K562 (cell line): ENCODE measurements at regions not wholly inside any gene's neighbourhood (a gene's known extent, or its start where the extent isn't known, plus 50 kb on each side); places are given as distances from the start of the nearest gene placed in this dataset.

Experiments used
- BRF1 ChIP-seq: IDR thresholded peaks from 3 replicates; pipeline ENCODE4 v1.6.1; 2011; ENCODE audit warnings: borderline replicate concordance, mild to moderate bottlenecking; ENCODE audit not compliant: insufficient read length; ENCODE audit errors: extremely low read depth
- CHAMP1 ChIP-seq: fragments of 450-650 bp; IDR thresholded peaks from 2 replicates; pipeline ENCODE4 v1.6.1; 2016; ENCODE audit warnings: mild to moderate bottlenecking
- HMG20A ChIP-seq: fragments of 450-650 bp; formaldehyde crosslinking; conservative IDR thresholded peaks from 2 replicates; pipeline ENCODE4 v1.4.0; 2020; ENCODE audit warnings: mild to moderate bottlenecking, mixed read lengths
- KDM5B ChIP-seq: fragments of 200-600 bp; sonication (generic); IDR thresholded peaks from 2 replicates; pipeline ENCODE4 v1.6.1; 2012; ENCODE audit warnings: low read depth, mild to moderate bottlenecking, moderate library complexity, low read length, control low read depth, inconsistent platforms; ENCODE audit not compliant: insufficient replicate concordance
- NFYB ChIP-seq: IDR thresholded peaks from 2 replicates; pipeline ENCODE4 v1.6.1; 2011; ENCODE audit warnings: mild to moderate bottlenecking, moderate library complexity; ENCODE audit not compliant: insufficient read length; ENCODE audit errors: extremely low read depth
- NR3C1 ChIP-seq: sonication (generic); formaldehyde crosslinking; IDR thresholded peaks from 2 replicates; pipeline ENCODE4 v1.8.1; 2022; ENCODE audit warnings: missing genetic modification reagents
- POLR3G ChIP-seq: IDR thresholded peaks from 2 replicates; pipeline ENCODE4 v1.6.1; 2011; ENCODE audit not compliant: insufficient read length, insufficient replicate concordance; ENCODE audit errors: extremely low read depth
- RBBP5 ChIP-seq: fragments of 200-600 bp; sonication (generic); IDR thresholded peaks from 2 replicates; pipeline ENCODE4 v1.6.1; 2012; ENCODE audit warnings: borderline replicate concordance, mild to moderate bottlenecking, low read length, control low read depth, inconsistent platforms; ENCODE audit not compliant: insufficient read depth, poor library complexity, severe bottlenecking
- SLC30A9 ChIP-seq: fragments of 250-450 bp; sonication (Bioruptor Pico); IDR thresholded peaks from 2 replicates; pipeline ENCODE4 v1.8.0; 2022; ENCODE audit warnings: mild to moderate bottlenecking, moderate library complexity
- ZBTB40 ChIP-seq, 2 experiments: fragments of 450-650 bp in 1 of 2; sonication (generic) in 1 of 2; formaldehyde crosslinking in 1 of 2; IDR thresholded peaks; 2 replicates each; pipeline versions ENCODE4 v1.7.1 to v1.9.0; 2016 to 2022; ENCODE audit warnings: inconsistent platforms in 1 of 2, mild to moderate bottlenecking in 1 of 2, missing genetic modification reagents in 1 of 2
- ZNF121 ChIP-seq: sonication (generic); formaldehyde crosslinking; conservative IDR thresholded peaks from 2 replicates; pipeline ENCODE4 v1.8.0; 2022; ENCODE audit warnings: missing genetic modification reagents
- ZNF146 ChIP-seq: IDR thresholded peaks from one replicate; pipeline ENCODE4 v1.6.1; 2018; ENCODE audit warnings: missing compliant biosample characterization; ENCODE audit not compliant: unreplicated experiment
- ZNF232 ChIP-seq: sonication (generic); formaldehyde crosslinking; IDR thresholded peaks from 2 replicates; pipeline ENCODE4 v1.8.0; 2022; ENCODE audit warnings: mild to moderate bottlenecking, missing genetic modification reagents
- ZNF79 ChIP-seq: fragments of 250-450 bp; sonication (Bioruptor Pico); IDR thresholded peaks from 2 replicates; pipeline ENCODE4 v1.4.0; 2020; ENCODE audit warnings: low read depth, mild to moderate bottlenecking, moderate library complexity

GRCh38 chr17:47066841-47067682 lies 88.0 kb upstream of the RPRML start (continued):
- peak; percentile 89 for TF ChIP-seq ZBTB40 (IDR thresholded peaks at IDR 0.05)
- no peak for TF ChIP-seq ZBTB40 (CRISPR knock-in tag; IDR thresholded peaks at IDR 0.05)
- TF ChIP-seq NR3C1, result no peak
- TF ChIP-seq POLR3G, result no peak
- TF ChIP-seq SLC30A9 (CRISPR knock-in tag), result no peak
- peak; percentile 81 for TF ChIP-seq KDM5B
- TF ChIP-seq ZNF121 (CRISPR knock-in tag), result no peak
- peak; percentile 88 for TF ChIP-seq RBBP5
- no peak for TF ChIP-seq ZNF79 (CRISPR knock-in tag)
- no peak for TF ChIP-seq HMG20A (CRISPR knock-in tag)
- TF ChIP-seq ZNF232, result peak; percentile 68; the same call in 1 of the 2 replicates
- peak; percentile 88 for TF ChIP-seq CHAMP1
- TF ChIP-seq NFYB, result no peak
- TF ChIP-seq BRF1, result no peak
- no peak for TF ChIP-seq ZNF146 (CRISPR knock-in tag)
